Astrocyte (in vitro differentiated cells and primary cell): ENCODE measurements at regions not wholly inside any gene's neighbourhood (a gene's known extent, or its start where the extent isn't known, plus 50 kb on each side); places are given as distances from the start of the nearest gene placed in this dataset.
A peak's percentile ranks its signal among the peaks of the same experiment; 100 is the strongest.

ENCODE experiments used
- DNase-seq: peaks from one replicate; pipeline ENCODE4 v3.0.0-alpha.2; 2010; ENCODE audit warnings: low read depth
- FAIRE-seq: peaks from 2 replicates; lab custom pipeline; 2011; peaks lifted over from hg19 to GRCh38; lab: Jason Lieb, UNC
- H2AFZ ChIP-seq: 2 replicates; pipeline ENCODE4 v1.6.0; 2012; ENCODE audit warnings: low read depth, low read length, inconsistent platforms
- H3K27ac ChIP-seq: 2 replicates; pipeline ENCODE4 v1.5.1; 2011; ENCODE audit warnings: low read depth, low read length, inconsistent platforms
- H3K27me3 ChIP-seq: 2 replicates; pipeline ENCODE4 v1.6.0; 2011; ENCODE audit warnings: low read length, inconsistent platforms; ENCODE audit not compliant: insufficient read depth
- H3K36me3 ChIP-seq: 2 replicates; pipeline ENCODE4 v1.5.1; 2011; ENCODE audit warnings: low read length, inconsistent platforms; ENCODE audit not compliant: insufficient read depth
- H3K4me1 ChIP-seq: 2 replicates; pipeline ENCODE4 v1.5.1; 2011; ENCODE audit warnings: low read length, inconsistent platforms; ENCODE audit not compliant: insufficient read depth
- H3K4me2 ChIP-seq: 2 replicates; pipeline ENCODE4 v1.6.0; 2012; ENCODE audit warnings: low read length, inconsistent platforms
- H3K4me3 ChIP-seq: 2 replicates; pipeline ENCODE4 v1.5.1; 2011; ENCODE audit warnings: low read depth, mild to moderate bottlenecking, low read length, inconsistent platforms; ENCODE audit not compliant: insufficient read depth
- H3K79me2 ChIP-seq: 2 replicates; pipeline ENCODE4 v1.6.0; 2012; ENCODE audit warnings: mild to moderate bottlenecking, low read length, inconsistent platforms; ENCODE audit not compliant: insufficient read depth
- H3K9ac ChIP-seq: 2 replicates; pipeline ENCODE4 v1.6.0; 2012; ENCODE audit warnings: mild to moderate bottlenecking, low read length, inconsistent platforms
- H3K9me3 ChIP-seq: 2 replicates; pipeline ENCODE4 v1.5.1; 2012; ENCODE audit warnings: low read depth, mild to moderate bottlenecking, low read length, inconsistent platforms; ENCODE audit not compliant: insufficient read depth
- H4K20me1 ChIP-seq: 2 replicates; pipeline ENCODE4 v1.6.0; 2012; ENCODE audit warnings: low read length, inconsistent platforms; ENCODE audit not compliant: insufficient read depth
- H3K27ac Mint-ChIP-seq: one replicate; pipeline ENCODE4 v1.8.0; 2021; ENCODE audit warnings: mild to moderate bottlenecking, mixed read lengths; ENCODE audit not compliant: unreplicated experiment
- H3K27me3 Mint-ChIP-seq: one replicate; pipeline ENCODE4 v1.8.0; 2021; ENCODE audit warnings: low read depth, mixed read lengths; ENCODE audit not compliant: unreplicated experiment
- H3K36me3 Mint-ChIP-seq: one replicate; pipeline ENCODE4 v1.8.0; 2021; ENCODE audit warnings: low read depth, mixed read lengths; ENCODE audit not compliant: unreplicated experiment
- H3K4me1 Mint-ChIP-seq: one replicate; pipeline ENCODE4 v1.8.0; 2021; ENCODE audit warnings: low read depth, mixed read lengths; ENCODE audit not compliant: unreplicated experiment
- H3K4me3 Mint-ChIP-seq: one replicate; pipeline ENCODE4 v1.8.0; 2021; ENCODE audit warnings: mild to moderate bottlenecking, moderate library complexity, mixed read lengths; ENCODE audit not compliant: unreplicated experiment
- H3K9me3 Mint-ChIP-seq: one replicate; pipeline ENCODE4 v1.8.0; 2021; ENCODE audit warnings: mild to moderate bottlenecking, mixed read lengths; ENCODE audit not compliant: unreplicated experiment
- EZH2 ChIP-seq: IDR thresholded peaks from 2 replicates; pipeline ENCODE4 v1.6.1; 2012; ENCODE audit warnings: mild to moderate bottlenecking, low read length, inconsistent platforms; ENCODE audit not compliant: insufficient read depth
- TF ChIP-seq, protein P1 (sequence below): IDR thresholded peaks from 2 replicates; pipeline ENCODE4 v1.5.1; 2011; ENCODE audit warnings: low read depth, mild to moderate bottlenecking, inconsistent platforms, low read length, moderate library complexity; ENCODE audit not compliant: insufficient read depth

- H3K9me3 Mint-ChIP-seq = peaks cover 2% of the 10 kb centered on the region
- FAIRE-seq = no peak
Observed at GRCh38 chr6:23618366-23618765, 507.6 kb upstream of the NRSN1 start.

DNA sequence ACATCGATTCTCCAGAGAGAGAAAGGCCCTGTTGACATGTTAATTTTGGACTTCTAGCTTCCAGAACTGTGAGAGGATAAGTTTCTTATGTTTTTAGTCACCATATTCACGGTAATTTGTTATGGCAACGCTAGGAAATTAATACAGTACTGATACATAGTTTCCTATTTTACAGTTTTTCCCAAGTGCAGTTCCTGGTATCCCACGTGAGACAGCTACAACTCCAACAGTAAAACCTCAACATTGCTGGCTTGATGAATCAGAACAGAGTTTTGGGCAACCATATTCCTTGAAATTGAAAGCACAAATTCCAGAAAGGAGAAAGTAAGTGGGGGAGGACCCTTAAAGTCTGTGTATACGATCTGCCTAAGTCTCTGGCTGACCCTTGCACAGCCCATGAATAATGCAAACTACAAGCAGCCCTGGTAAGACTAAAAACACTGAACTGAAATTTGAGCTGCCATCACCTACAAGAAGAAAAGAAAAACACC lies 505.1 kb upstream of the NRSN1 start:
- no peaks in the 10 kb centered on the region for H3K36me3 ChIP-seq
- no peaks in the 10 kb centered on the region for H3K9me3 ChIP-seq
- Mint-ChIP-seq H3K4me1 (peaks cover 8% of the 10 kb centered on the region), H3K4me3 (no peak overlapping the region), H3K9me3 (peaks cover 2% of the 10 kb centered on the region), H3K27me3 (no peaks in the 10 kb centered on the region), H3K36me3 (no peaks in the 10 kb centered on the region), H3K27ac (peak overlapping the region; percentile 21)
- no peaks in the 10 kb centered on the region for H3K79me2 ChIP-seq
- H4K20me1 ChIP-seq = no peaks in the 10 kb centered on the region
- TF ChIP-seq, protein P1, sequence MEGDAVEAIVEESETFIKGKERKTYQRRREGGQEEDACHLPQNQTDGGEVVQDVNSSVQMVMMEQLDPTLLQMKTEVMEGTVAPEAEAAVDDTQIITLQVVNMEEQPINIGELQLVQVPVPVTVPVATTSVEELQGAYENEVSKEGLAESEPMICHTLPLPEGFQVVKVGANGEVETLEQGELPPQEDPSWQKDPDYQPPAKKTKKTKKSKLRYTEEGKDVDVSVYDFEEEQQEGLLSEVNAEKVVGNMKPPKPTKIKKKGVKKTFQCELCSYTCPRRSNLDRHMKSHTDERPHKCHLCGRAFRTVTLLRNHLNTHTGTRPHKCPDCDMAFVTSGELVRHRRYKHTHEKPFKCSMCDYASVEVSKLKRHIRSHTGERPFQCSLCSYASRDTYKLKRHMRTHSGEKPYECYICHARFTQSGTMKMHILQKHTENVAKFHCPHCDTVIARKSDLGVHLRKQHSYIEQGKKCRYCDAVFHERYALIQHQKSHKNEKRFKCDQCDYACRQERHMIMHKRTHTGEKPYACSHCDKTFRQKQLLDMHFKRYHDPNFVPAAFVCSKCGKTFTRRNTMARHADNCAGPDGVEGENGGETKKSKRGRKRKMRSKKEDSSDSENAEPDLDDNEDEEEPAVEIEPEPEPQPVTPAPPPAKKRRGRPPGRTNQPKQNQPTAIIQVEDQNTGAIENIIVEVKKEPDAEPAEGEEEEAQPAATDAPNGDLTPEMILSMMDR = no peak
- TF ChIP-seq EZH2 = no peak
- peak overlapping the region; percentile 49 for H3K4me2 ChIP-seq
- peak overlapping the region; percentile 31 for H2AFZ ChIP-seq
- H3K4me3 ChIP-seq = no peak overlapping the region
- no peak overlapping the region for H3K9ac ChIP-seq
- no peak overlapping the region for H3K27ac ChIP-seq
- DNase-seq (peak; percentile 71), FAIRE-seq (no peak)
- no peaks in the 10 kb centered on the region for H3K4me1 ChIP-seq
- no peaks in the 10 kb centered on the region for H3K27me3 ChIP-seq

More at GRCh38 chr6:23618366-23618765, 507.6 kb upstream of the NRSN1 start:
- peaks cover 8% of the 10 kb centered on the region for H3K4me1 Mint-ChIP-seq
- no peak for TF ChIP-seq EZH2
- TF ChIP-seq, protein P1 = no peak
- Histone ChIP-seq H3K27ac (no peak overlapping the region), H2AFZ (no peak overlapping the region), H3K4me1 (no peaks in the 10 kb centered on the region), H3K36me3 (no peaks in the 10 kb centered on the region), H3K4me2 (no peak overlapping the region), H3K4me3 (no peak overlapping the region), H3K27me3 (no peaks in the 10 kb centered on the region), H3K9me3 (no peaks in the 10 kb centered on the region), H3K79me2 (no peaks in the 10 kb centered on the region), H4K20me1 (no peaks in the 10 kb centered on the region), H3K9ac (no peak overlapping the region)
- H3K27ac Mint-ChIP-seq = no peak overlapping the region
- no peaks in the 10 kb centered on the region for H3K36me3 Mint-ChIP-seq
- no peak for DNase-seq
- no peaks in the 10 kb centered on the region for H3K27me3 Mint-ChIP-seq
- no peak overlapping the region for H3K4me3 Mint-ChIP-seq

- Histone ChIP-seq H3K79me2 (no peaks in the 10 kb centered on the region), H3K4me3 (no peak overlapping the region), H2AFZ (no peak overlapping the region), H3K9ac (no peak overlapping the region), H3K27ac (no peak overlapping the region), H3K27me3 (no peaks in the 10 kb centered on the region), H3K4me2 (no peak overlapping the region), H4K20me1 (no peaks in the 10 kb centered on the region), H3K4me1 (no peaks in the 10 kb centered on the region), H3K36me3 (no peaks in the 10 kb centered on the region), H3K9me3 (no peaks in the 10 kb centered on the region)
- H3K4me1 Mint-ChIP-seq = no peaks in the 10 kb centered on the region
- TF ChIP-seq, protein P1 = no peak
- TF ChIP-seq EZH2 = no peak
- FAIRE-seq (no peak), DNase-seq (no peak)
- no peak overlapping the region for H3K4me3 Mint-ChIP-seq
- H3K36me3 Mint-ChIP-seq = no peaks in the 10 kb centered on the region
- no peak overlapping the region for H3K27ac Mint-ChIP-seq
- H3K9me3 Mint-ChIP-seq = no peaks in the 10 kb centered on the region
- H3K27me3 Mint-ChIP-seq = no peaks in the 10 kb centered on the region
Observed at GRCh38 chr6:23630726-23631635, 495.0 kb upstream of the NRSN1 start.
